HFF-Myc (cell line): ENCODE measurements at regions not wholly inside any gene's neighbourhood (a gene's known extent, or its start where the extent isn't known, plus 50 kb on each side); places are given as distances from the start of the nearest gene placed in this dataset.

Experiments used
- DNase-seq: peaks from one replicate; pipeline ENCODE4 v3.0.0-alpha.2; 2011; ENCODE audit warnings: low read depth; ENCODE audit errors: extremely low read depth
- H3K4me3 ChIP-seq: replicated peaks from 2 replicates; pipeline ENCODE4 v1.5.1; 2011; ENCODE audit warnings: low read depth, mild to moderate bottlenecking, control low read depth, low read length
- TF ChIP-seq, protein P1 (sequence below): IDR thresholded peaks from 2 replicates; pipeline ENCODE4 v1.5.1; 2012; ENCODE audit warnings: mild to moderate bottlenecking, low read depth, low read length, control low read depth; ENCODE audit errors: missing control alignments

DNA sequence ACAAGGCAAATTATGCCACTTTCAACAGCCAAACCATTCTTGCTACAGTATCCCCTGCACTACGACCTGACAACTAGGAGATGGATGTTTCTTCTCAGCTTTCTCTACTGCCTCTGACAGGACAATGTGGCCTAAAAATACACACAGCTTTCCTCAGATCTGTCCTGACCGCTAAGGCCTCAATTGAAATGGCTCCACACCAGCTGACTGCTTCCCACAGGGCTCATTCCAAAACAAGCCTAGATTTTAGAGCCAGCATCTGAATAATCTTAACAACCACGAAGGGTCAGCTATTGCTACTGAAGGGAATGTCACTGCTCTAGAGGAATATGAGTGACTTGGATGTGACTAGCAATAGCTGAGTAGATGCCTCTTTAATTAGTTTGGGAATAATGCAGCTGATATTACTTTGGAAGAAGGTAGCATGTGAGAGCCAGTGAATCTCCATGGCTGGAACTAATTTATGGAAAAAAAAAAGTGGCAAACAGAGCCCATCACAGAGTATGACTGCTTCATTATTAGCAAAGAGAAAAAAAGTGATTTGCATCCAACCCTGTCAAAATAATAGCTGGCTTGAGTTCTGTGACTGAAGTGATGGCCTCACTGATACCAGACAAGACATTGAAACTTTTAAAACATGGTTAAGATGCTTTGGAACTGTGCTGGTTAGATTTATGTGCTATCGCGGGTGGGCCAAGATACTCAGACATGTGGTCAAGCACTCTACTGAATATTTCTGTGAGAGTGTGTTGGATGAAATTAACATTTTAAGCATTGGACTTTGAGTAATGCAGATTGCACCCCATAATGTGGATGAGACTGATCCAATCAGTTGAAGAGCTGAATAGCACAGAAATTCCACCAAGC is 450.2 kb downstream of the NR2F1-AS1 start:
- no peak for DNase-seq
- TF ChIP-seq, protein P1, sequence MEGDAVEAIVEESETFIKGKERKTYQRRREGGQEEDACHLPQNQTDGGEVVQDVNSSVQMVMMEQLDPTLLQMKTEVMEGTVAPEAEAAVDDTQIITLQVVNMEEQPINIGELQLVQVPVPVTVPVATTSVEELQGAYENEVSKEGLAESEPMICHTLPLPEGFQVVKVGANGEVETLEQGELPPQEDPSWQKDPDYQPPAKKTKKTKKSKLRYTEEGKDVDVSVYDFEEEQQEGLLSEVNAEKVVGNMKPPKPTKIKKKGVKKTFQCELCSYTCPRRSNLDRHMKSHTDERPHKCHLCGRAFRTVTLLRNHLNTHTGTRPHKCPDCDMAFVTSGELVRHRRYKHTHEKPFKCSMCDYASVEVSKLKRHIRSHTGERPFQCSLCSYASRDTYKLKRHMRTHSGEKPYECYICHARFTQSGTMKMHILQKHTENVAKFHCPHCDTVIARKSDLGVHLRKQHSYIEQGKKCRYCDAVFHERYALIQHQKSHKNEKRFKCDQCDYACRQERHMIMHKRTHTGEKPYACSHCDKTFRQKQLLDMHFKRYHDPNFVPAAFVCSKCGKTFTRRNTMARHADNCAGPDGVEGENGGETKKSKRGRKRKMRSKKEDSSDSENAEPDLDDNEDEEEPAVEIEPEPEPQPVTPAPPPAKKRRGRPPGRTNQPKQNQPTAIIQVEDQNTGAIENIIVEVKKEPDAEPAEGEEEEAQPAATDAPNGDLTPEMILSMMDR: no peak
- H3K4me3 ChIP-seq: no peak overlapping the region

DNA sequence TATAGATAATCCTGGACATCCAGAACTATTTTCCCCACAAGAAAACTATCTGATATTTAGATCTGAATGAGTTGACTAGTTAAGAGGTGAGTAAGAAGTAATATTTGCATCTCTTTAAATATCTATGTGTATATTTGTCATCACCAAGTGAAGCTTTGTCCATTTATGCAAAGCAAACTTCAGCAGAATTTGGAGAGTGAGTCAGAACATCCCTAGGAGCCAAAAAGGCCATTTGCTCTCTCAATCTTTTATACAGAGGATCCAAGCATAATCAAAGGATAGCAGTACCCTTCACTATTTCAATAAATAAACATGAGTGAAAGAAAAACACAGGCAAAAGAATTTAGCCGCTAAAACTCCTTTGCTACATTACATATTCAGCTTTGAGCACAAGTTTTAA is 454.4 kb downstream of the NR2F1-AS1 start:
- TF ChIP-seq, protein P1: no peak
- no peak for DNase-seq
- H3K4me3 ChIP-seq: no peak overlapping the region

DNA sequence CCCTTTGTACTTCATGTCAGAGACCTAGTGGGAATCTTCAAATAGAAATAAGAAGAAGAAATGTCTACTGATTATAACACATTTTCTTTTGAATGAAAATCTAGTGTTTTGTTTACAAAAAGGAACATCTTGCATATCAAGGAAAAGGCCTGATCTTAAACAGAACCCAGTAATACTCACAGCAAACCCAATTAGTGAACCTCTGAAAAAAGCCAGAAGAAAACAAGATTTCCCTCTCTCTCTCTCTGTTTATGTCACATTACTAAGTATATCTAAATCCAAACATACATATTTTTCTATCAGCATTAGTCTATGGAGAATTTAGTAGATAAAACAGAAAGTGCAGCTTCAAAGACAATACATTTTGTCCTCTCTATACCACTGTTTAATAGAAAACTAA is 457.9 kb downstream of the NR2F1-AS1 start:
- DNase-seq: no peak
- TF ChIP-seq, protein P1: no peak
- H3K4me3 ChIP-seq: no peak overlapping the region

DNA sequence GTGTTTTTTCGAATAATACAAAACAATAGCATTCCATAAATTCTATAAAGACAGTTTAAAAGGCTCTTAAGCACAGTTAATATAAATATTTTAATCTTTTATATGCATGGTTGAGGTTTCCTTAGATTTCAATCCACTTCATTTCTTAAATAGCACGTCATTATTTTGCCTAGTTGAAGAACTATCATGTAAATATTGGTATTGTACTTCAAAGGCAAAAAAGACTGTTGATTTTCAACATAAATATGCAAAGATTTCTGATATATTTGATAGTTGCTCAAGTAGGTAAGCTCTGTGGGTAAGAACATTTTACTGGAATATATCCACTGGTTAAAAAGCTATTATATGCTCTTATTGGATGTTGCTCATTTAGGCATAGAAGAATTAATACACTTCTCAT is 458.6 kb downstream of the NR2F1-AS1 start:
- TF ChIP-seq, protein P1: no peak
- H3K4me3 ChIP-seq: no peak overlapping the region
- no peak for DNase-seq

DNA sequence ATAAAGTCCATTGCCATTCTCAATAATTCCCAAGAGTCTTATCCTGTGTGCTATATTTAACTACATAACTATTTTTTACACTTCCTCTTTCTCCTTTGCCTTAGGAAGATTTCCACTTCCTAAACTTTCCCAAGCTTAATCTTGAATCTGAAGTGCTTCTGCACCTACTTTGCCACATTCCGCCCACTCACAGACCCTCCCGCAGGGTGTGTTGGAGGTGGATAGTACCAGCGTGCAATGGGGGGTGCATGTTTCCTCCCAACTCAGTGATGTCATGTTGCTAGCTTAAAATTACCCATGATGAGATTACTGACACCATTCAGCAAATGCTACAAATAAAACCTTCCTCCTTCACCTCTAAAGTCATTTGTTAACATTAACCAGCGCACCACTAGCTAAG is 460.2 kb downstream of the NR2F1-AS1 start:
- DNase-seq: no peak
- no peak overlapping the region for H3K4me3 ChIP-seq
- TF ChIP-seq, protein P1: no peak

DNA sequence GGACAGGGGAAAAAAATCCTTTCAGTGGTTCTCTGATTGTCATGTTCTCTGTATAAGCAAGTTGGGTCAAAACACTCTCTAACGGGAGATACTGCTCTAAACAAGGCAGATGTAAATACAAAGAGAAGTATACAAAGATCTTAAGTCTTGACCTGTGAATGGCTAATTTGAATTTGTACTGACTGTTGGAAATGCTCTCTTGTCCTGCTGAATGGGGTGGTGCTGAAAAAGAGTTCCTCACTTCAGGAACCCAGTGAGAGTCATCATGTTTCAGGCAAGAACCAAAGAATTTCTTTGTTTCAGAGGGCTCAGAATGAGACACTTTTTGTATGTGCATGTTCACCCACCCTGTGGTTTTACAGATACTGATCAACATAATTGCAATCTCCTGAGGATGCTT is 461.0 kb downstream of the NR2F1-AS1 start:
- TF ChIP-seq, protein P1: no peak
- no peak for DNase-seq
- H3K4me3 ChIP-seq: no peak overlapping the region
